ENCODE measurements at regions not wholly inside any gene's neighbourhood (a gene's known extent, or its start where the extent isn't known, plus 50 kb on each side); places are given as distances from the start of the nearest gene placed in this dataset.

- no peak for DNase-seq (ENCODE audit: low read depth in 3 of 3)
Measured at GRCh38 chr3:162007722-162008121, 511.1 kb downstream of the OTOL1 start.

- DNase-seq (ENCODE audit: low read depth in 3 of 3): no peak
Measured at GRCh38 chr3:162012633-162013032, 516.0 kb downstream of the OTOL1 start.

- no peak for DNase-seq (ENCODE audit: low read depth in 3 of 3)
Measured at GRCh38 chr3:162014284-162014683, 517.7 kb downstream of the OTOL1 start.

GRCh38 chr3:162015856-162016255 is 519.2 kb downstream of the OTOL1 start:
- DNase-seq (ENCODE audit: low read depth in 3 of 3): no peak

GRCh38 chr3:162019817-162020216 is 523.2 kb downstream of the OTOL1 start:
- no peak for DNase-seq (ENCODE audit: low read depth in 3 of 3)

- no peak for DNase-seq (ENCODE audit: low read depth in 3 of 3)
Measured at GRCh38 chr3:162021206-162021605, 524.6 kb downstream of the OTOL1 start.

- no peak for DNase-seq (ENCODE audit: low read depth in 3 of 3)
Measured at GRCh38 chr3:162022911-162023310, 526.3 kb downstream of the OTOL1 start.

- DNase-seq (ENCODE audit: low read depth in 3 of 3): no peak
Measured at GRCh38 chr3:162029736-162030135, 533.1 kb downstream of the OTOL1 start.

- no peak for DNase-seq (ENCODE audit: low read depth in 3 of 3)
Measured at GRCh38 chr3:162034368-162034767, 537.8 kb downstream of the OTOL1 start.

- DNase-seq (ENCODE audit: low read depth in 3 of 3): no peak
Measured at GRCh38 chr3:162041622-162042021, 545.0 kb downstream of the OTOL1 start.

- DNase-seq (ENCODE audit: low read depth in 3 of 3): no peak
Measured at GRCh38 chr3:162052636-162053035, 556.0 kb downstream of the OTOL1 start.

- no peak for DNase-seq (ENCODE audit: low read depth in 3 of 3)
Measured at GRCh38 chr3:162072656-162073164, 576.1 kb downstream of the OTOL1 start.

GRCh38 chr3:162073422-162073975 is 576.9 kb downstream of the OTOL1 start:
- no peak for DNase-seq (ENCODE audit: low read depth in 3 of 3)

GRCh38 chr3:162077108-162077507 is 580.5 kb downstream of the OTOL1 start:
- no peak for DNase-seq (ENCODE audit: low read depth in 3 of 3)

GRCh38 chr3:162082516-162082915 is 585.9 kb downstream of the OTOL1 start:
- no peak for DNase-seq (ENCODE audit: low read depth in 3 of 3)

- DNase-seq (ENCODE audit: low read depth in 3 of 3): no peak
Measured at GRCh38 chr3:162087361-162087760, 590.8 kb downstream of the OTOL1 start.

- DNase-seq (ENCODE audit: low read depth in 3 of 3): no peak
Measured at GRCh38 chr3:162092751-162093150, 596.1 kb downstream of the OTOL1 start.

GRCh38 chr3:162094301-162094700 is 597.7 kb downstream of the OTOL1 start:
- no peak for DNase-seq (ENCODE audit: low read depth in 3 of 3)

- DNase-seq (ENCODE audit: low read depth in 3 of 3): no peak
Measured at GRCh38 chr3:162096874-162097273, 600.3 kb downstream of the OTOL1 start.

- DNase-seq (ENCODE audit: low read depth in 3 of 3): no peak
Measured at GRCh38 chr3:162103808-162104207, 607.2 kb downstream of the OTOL1 start.

GRCh38 chr3:162111861-162112260 is 615.3 kb downstream of the OTOL1 start:
- no peak for DNase-seq (ENCODE audit: low read depth in 3 of 3)

- no peak for DNase-seq (ENCODE audit: low read depth in 3 of 3)
Measured at GRCh38 chr3:162112719-162113118, 616.1 kb downstream of the OTOL1 start.

- no peak for DNase-seq (ENCODE audit: low read depth in 3 of 3)
Measured at GRCh38 chr3:162117961-162118360, 621.4 kb downstream of the OTOL1 start.

- no peak for DNase-seq (ENCODE audit: low read depth in 3 of 3)
Measured at GRCh38 chr3:162119651-162120050, 623.0 kb downstream of the OTOL1 start.
